ENCODE measurements at regions not wholly inside any gene's neighbourhood (a gene's known extent, or its start where the extent isn't known, plus 50 kb on each side); places are given as distances from the start of the nearest gene placed in this dataset.

DNA sequence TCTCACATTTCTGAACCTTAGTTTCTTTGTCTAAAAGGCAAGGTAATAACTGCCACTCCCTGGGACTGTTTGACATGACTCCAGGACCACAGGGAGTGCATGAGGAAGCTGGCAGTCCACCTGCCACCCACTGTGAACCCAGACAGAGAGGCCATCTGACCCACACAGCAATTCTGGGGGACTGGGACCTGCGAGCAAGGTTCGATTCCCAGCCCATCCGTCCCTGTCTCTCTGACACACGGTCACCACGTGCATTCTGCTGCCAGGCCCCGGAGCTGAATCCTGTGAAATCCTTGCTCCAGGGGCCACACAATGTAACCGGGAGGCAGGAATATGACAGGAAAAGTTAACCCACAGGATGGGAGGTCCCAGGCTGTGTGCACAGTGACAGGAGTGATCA is 218.8 kb upstream of the FOXF1 start:
- intact Hi-C loops (cut with DNase I; ENCODE audit: low total_unique reads): no loop called here
- H3K4me1 ChIP-seq: peaks cover 0 to 15% (median 5%) of the 10 kb centered on the region in 4 donors
- no peak for DNase-seq
- H3K27ac ChIP-seq: no peak overlapping the region
- no peaks in the 10 kb centered on the region for H3K9me3 ChIP-seq
- H3K4me3 ChIP-seq: no peak overlapping the region
- TF ChIP-seq EP300 (IDR thresholded peaks at IDR 0.05) (no peak), POLR2A (IDR thresholded peaks at IDR 0.05) (no peak), POLR2AphosphoS5 (IDR thresholded peaks at IDR 0.05) (no peak)
- TF ChIP-seq, protein P1, sequence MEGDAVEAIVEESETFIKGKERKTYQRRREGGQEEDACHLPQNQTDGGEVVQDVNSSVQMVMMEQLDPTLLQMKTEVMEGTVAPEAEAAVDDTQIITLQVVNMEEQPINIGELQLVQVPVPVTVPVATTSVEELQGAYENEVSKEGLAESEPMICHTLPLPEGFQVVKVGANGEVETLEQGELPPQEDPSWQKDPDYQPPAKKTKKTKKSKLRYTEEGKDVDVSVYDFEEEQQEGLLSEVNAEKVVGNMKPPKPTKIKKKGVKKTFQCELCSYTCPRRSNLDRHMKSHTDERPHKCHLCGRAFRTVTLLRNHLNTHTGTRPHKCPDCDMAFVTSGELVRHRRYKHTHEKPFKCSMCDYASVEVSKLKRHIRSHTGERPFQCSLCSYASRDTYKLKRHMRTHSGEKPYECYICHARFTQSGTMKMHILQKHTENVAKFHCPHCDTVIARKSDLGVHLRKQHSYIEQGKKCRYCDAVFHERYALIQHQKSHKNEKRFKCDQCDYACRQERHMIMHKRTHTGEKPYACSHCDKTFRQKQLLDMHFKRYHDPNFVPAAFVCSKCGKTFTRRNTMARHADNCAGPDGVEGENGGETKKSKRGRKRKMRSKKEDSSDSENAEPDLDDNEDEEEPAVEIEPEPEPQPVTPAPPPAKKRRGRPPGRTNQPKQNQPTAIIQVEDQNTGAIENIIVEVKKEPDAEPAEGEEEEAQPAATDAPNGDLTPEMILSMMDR (IDR thresholded peaks at IDR 0.05): no peak
- peaks cover 0 to 83% (median 44%) of the 10 kb centered on the region in 3 donors for H3K27me3 ChIP-seq
- 50 to 82% (median 70%) methylated on average over 7 of the region's 7 CpGs for WGBS, 5 donors
- H3K36me3 ChIP-seq: no peaks in the 10 kb centered on the region

DNA sequence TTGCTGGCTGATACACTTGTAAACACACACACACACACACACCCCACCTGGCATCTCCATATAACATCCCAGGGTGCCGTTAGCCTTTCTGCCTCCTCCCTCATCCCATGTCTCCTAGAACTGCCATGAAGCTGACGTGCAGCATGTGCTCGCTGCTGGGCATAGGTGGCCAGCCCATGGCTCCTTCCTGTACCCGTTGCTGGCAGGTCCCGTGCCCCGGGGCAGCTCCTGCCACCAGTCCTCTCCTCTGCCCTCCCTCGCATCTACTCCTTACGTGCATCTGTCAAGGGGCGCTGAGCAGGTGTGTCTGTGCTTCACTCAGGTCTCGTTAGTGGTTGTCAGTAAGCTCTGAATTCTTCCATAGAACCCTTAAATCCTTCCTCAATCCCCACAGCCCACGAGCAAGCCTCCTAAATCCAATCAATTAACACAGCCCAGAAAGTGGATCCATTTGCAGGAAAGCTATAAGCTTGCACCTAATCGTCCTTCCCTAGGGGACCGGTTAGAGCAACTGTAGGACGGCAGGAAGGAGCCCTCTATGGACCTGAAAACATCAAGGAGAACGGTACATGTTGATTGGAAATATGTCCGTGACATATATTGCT is 218.1 kb upstream of the FOXF1 start:
- H3K4me3 ChIP-seq: no peak overlapping the region
- peaks cover 0 to 11% (median under 1%) of the 10 kb centered on the region in 4 donors for H3K4me1 ChIP-seq
- H3K27ac ChIP-seq: peak overlapping the region in 1 of 5 donors; percentile 34
- no peak for TF ChIP-seq POLR2AphosphoS5 (IDR thresholded peaks at IDR 0.05)
- TF ChIP-seq, protein P1 (IDR thresholded peaks at IDR 0.05): no peak
- intact Hi-C loops (cut with DNase I; ENCODE audit: low total_unique reads): no loop called here
- no peaks in the 10 kb centered on the region for H3K9me3 ChIP-seq
- no peaks in the 10 kb centered on the region for H3K36me3 ChIP-seq
- DNase-seq: no peak
- WGBS, 5 donors: 61 to 74% (median 72%) methylated on average over 16 of the region's 16 CpGs
- H3K27me3 ChIP-seq: peaks cover 0 to 83% (median 37%) of the 10 kb centered on the region in 3 donors

DNA sequence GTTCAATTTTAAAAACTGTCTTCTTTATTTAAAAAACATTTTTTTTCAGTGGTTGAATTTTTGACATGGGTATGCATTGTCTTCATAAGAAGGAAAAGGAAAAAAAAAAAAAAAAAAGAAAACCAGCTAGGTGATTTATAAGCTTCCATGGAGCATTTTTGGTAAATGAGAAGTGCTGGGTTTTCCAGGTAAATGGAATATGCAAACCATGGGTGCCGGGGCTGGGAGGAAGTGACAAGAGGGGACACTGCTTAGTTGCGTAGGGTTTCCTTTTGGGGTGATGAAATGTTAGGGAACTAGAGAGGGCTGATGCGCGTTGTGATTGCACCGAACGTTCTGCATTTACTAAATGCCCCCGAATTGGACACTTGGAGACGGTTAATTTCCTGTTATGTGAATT is 217.4 kb upstream of the FOXF1 start:
- Histone ChIP-seq H3K27me3 (peaks cover 0 to 81% (median 33%) of the 10 kb centered on the region in 3 donors), H3K36me3 (no peaks in the 10 kb centered on the region), H3K27ac (no peak overlapping the region), H3K4me3 (no peak overlapping the region), H3K4me1 (peaks cover 2 to 17% (median 5%) of the 10 kb centered on the region in 4 donors), H3K9me3 (no peaks in the 10 kb centered on the region)
- 76 to 83% (median 78%) methylated on average over 8 of the region's 8 CpGs for WGBS, 5 donors
- no peak for DNase-seq
- TF ChIP-seq, protein P1 (IDR thresholded peaks at IDR 0.05): no peak
- TF ChIP-seq POLR2AphosphoS5 (IDR thresholded peaks at IDR 0.05) (no peak), POLR2A (IDR thresholded peaks at IDR 0.05) (no peak), EP300 (IDR thresholded peaks at IDR 0.05) (no peak)
- intact Hi-C loops (cut with DNase I; ENCODE audit: low total_unique reads): no loop called here

DNA sequence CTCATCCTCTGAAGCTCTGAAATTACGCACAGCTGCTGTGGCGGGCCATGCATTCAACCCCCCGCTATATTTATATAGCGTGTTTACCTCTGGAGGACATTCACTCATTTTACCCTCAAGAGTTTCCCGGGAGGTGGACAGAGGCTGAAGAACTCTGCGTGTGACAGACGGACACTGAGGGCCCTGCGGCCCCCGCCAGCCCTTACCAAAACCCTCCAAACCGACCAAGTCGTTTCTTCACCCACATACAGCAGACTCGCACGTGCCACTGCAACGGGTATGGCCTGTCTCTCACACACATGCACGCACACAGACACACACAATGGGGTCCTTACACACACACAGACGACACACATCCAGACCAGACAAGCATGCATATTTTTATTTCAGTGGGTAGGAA is 216.4 kb upstream of the FOXF1 start:
- intact Hi-C loops (cut with DNase I; ENCODE audit: low total_unique reads): no loop called here
- Histone ChIP-seq H3K27me3 (peaks cover 0 to 80% (median 32%) of the 10 kb centered on the region in 3 donors), H3K27ac (peak overlapping the region; percentile 22 to 67 (median 61)), H3K36me3 (no peaks in the 10 kb centered on the region), H3K4me1 (peaks cover 4 to 25% (median 10%) of the 10 kb centered on the region in 4 donors), H3K4me3 (no peak overlapping the region), H3K9me3 (no peaks in the 10 kb centered on the region)
- TF ChIP-seq, protein P1 (IDR thresholded peaks at IDR 0.05): no peak
- TF ChIP-seq POLR2A (IDR thresholded peaks at IDR 0.05): no peak
- TF ChIP-seq POLR2AphosphoS5 (IDR thresholded peaks at IDR 0.05): no peak
- no peak for TF ChIP-seq EP300 (IDR thresholded peaks at IDR 0.05)
- DNase-seq: no peak
- 57 to 63% (median 58%) methylated on average over 15 to 16 of the region's 16 CpGs for WGBS, 5 donors
